HG02610 (cell line): ENCODE measurements at regions not wholly inside any gene's neighbourhood (a gene's known extent, or its start where the extent isn't known, plus 50 kb on each side); places are given as distances from the start of the nearest gene placed in this dataset.

Source experiments
- ATAC-seq: cut with Tn5 transposase; IDR thresholded peaks from one replicate; pipeline ENCODE4 v1.9.1; 2021; ENCODE audit warnings: mild to moderate bottlenecking, moderate library complexity; ENCODE audit not compliant: unreplicated experiment

DNA sequence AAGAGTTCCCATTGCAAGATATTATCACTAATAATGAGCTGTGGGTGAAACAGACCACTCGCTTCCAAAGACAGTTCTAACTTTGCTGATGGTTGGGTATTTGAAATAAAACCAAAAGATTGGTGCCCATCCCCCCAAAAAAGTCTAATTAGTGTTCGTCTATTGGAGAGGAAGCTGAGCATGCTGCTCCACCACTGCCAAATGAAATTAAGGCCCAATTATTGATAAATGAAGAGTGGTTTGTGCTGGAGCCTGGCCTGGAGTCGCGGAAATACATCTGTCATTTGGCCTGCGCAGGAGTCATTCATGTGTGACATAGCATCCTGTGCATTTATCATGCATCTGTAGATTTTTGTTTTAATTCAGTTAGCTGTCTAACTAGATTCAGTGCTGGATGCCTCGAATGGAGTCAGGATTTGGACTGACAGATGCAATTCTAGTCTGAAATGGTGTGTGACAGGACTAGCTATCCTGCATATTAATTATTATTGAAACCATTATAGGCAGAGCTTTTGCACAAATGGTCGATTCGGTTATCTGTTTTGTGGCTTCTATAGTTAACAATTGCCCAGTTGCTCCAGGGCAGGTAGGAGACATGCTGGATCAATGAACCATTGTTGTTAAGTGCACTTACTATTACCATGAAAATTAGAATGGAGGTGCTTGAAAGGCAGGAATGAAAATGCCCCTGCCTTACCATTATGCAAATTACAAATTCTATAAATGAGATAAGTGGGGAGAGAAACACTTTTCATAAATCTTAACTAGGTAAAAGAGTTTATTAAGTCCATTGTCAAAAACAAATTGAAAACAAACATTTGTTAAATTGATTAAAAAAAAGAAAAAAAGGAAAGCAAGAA is 450.4 kb upstream of the TCF4 start:
- no peak for ATAC-seq

DNA sequence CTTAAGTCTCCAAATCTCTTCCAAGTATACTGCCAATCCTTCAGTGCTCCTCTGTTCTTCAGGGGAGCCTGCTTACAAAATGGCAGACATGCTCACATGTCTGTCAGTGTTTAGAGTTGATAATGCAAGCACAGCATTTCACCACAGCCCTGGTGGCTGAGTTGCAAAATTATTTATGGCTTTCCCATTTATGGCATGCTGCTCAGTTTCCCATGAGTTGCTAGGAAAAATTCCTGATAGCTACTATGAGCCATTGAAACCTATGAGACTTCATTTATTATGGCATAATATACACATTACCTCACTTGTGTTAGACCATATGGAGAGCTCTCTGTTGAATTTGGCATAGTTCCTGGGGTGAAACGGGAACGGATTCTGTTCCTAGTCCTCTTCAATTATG is 448.7 kb upstream of the TCF4 start:
- ATAC-seq, result no peak

DNA sequence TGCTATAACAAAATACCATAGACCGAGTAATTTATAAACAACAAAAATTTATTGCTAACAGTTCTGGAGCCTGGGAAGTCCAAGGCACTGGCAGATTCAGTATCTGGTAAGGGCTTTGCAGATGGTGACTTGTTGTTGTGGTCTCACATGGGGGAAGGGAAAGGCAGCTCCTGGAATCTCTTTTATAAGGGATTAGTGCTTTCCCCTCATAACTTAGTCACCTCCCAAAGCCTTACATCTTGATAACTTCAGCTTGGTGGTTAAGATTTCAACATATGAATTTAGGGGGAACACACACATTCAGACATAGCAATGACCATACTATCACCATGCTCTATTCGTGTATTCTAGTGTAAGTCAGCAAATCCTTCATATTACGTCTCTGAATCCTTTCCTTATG is 447.6 kb upstream of the TCF4 start:
- ATAC-seq, result no peak

DNA sequence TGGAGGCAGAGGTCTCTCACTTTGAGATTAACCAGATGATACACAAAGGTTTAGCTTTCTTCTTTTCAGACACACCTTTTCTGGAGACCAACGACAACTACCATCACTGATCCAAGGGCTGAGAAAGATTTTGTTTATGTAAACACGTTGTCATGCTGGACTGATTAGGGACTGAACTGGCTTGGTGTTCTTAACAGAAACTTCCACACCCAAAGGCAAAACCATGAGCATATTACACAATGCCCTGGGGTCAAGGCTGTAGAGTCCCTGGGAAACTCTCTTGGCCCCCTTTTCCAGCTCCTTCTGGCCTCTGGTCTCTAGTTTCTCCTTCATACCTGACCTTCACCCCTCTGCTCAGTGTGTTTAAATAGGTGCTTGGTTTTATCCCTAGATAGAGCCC is 447.0 kb upstream of the TCF4 start:
- ATAC-seq, result no peak

DNA sequence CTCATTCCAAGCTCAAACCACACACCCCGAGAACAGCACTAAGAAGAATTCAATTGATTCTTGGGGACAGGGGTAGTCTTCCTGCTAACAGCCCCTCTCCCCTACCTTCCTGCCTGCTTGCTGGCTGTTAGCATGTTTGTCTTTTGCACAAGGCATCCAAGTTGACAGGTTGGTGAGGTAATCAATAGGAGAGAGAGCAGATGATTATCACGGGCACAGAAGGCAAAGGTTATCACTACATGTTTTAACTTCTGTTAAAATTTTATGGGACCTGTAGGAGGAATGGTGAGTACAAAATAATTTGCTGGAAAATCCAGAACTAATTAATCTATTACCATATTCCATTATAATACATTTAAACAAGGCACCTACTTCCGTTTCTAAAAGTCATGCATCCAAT is 442.1 kb upstream of the TCF4 start:
- ATAC-seq, result no peak

DNA sequence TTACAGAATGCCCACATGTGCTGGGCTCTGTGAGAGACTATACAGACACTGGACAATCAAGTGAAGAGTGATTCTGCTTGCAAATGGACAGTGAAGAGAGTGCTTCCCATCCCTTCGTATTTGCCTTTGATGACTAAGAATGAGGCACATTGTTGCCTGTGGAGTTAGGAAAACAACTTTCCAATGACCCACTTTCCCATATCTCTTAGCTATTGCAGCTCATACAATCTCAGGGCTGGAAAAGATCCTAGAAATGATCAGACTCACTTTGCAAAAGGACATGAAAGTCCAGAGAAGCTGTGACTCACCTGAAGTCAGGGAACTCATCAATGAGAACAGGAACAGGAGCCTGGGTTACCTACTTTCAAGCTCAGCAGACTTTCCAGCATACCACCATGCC is 440.5 kb upstream of the TCF4 start:
- no peak for ATAC-seq

DNA sequence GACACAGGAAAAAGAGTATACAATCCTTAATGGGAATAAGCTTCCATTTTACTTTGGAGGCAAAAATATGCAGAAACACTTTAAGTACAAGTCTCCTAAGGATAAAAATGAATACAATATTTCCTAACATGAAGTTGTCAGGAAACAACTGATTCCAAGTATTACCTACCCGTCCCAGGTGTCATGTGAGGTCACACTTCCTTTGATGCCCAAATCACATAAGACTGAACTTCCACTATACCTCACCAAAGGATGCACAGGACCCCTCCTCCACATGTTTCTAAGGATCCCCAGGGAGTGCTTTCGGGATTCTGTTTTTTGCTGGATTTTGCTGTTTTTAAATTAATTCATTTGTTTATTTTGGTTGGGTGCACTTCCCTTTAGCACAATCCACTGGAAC is 438.5 kb upstream of the TCF4 start:
- ATAC-seq, result no peak

DNA sequence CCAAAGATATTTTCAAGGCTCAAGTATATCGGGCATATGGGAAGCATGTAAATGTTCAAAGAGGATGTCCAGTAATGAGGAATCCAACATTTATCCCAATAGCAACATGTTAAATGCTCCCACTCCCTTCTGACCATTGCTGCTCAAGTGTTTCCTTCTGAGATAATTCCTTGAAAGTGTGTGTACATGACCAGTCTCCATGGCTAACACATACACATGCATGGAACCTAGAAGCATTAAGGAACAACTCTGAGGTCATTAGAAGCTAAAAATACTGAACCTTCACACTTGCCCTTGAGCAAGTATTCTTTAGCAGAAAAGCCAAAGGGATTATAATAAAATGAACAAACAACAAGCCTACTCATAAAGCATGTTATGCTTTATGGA is 433.8 kb upstream of the TCF4 start:
- ATAC-seq, result no peak

DNA sequence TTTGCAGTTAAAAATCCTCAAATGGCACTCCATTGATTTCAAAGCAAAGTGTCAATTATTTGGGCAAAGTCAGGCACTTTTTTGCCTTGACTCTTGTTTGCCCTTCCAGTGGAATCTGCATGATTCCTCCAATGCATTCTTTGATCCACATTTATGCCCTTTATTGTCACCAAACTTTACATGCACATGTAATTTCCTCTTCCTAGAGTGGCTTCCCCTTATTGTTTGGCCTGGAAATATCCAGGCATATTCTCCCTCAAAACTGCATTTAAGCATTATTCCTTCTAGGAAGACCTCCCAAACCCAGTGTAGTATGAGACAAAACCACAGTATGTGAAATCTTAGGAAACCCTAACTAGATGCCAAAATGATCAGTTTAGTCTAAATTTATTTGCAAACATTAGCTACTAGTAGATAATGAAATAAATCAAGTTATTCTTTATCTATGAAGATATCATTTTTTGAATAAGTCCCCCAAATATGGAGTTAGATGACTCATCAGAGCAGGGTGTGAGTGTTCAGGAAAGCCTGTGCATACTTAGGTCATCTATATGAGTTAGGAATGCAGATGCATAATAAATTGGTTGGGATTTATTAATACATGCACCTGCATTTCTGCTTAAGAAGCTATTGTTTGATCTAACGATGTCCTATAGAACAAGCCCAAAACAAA is 433.3 kb upstream of the TCF4 start:
- no peak for ATAC-seq

DNA sequence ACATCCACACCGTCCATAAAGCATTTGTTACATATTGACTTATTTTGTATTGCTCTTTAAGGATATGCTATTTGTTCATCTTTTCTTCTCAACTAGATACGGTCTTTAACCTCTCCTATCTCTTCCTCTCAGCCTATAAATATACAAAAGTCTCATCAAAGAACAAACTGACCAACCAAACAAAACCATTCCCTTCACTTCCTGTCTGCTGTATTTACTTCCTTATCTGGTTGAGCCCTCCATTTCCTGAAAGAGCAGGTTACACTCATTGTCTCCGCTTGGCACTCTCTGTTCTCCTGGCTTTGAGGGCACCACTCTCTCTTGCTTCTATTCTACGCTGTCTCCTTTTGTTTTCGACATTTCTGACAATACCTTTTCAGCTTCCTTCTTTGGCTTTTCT is 431.9 kb upstream of the TCF4 start:
- no peak for ATAC-seq

DNA sequence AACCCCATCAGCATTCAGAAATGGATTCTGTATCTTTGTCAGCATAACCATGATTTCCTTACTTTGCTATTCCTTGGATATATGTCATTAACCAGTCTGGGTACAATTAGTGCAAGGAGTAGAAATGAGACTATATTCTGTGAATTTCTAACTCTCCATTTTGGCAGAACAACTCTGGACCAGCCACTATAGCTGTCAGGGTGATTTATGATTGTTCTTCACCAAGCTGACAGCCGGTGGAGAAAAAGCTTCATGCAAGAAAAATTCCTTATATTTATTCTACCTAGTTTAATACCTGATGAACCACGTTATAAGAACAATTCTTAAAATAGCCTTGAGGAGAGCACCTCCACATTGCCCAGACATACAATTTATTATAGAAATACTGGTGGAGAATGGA is 431.2 kb upstream of the TCF4 start:
- ATAC-seq, result no peak

DNA sequence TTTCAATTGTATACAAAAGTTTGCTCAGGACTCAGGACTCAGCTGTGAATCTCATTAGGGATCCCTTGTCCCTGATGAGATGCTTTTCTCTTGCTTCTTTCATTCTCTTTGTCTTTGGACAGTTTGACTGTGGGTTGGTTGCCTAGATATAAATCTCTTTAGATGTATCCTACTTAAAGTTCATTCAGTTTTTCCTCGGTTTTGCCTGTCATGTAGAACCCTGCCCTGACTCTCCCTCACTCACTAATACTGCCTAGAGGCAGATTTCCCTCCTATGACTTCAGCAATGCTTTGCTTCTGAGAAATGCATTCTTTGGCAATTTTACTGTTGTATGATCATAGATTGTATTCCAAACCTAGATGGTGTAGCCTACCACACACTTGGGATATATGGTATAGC is 421.4 kb upstream of the TCF4 start:
- no peak for ATAC-seq

DNA sequence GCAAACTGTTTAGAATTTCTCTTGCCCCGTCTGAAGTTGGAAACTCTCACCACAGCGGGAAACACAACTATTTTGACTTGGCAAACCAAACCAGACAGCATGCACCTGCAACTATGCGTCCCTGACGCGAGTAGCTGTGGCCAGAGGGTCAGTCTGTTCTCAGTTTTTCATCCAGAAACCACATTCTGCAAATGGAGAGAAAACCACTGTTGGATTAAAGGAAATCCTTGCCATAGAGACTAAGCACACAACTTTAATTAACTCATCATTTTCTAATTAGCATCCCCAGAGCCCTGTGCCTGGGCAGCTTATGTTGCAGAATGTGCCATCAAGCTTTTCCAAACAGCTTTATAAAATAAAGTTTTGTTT is 415.7 kb upstream of the TCF4 start:
- no peak for ATAC-seq

DNA sequence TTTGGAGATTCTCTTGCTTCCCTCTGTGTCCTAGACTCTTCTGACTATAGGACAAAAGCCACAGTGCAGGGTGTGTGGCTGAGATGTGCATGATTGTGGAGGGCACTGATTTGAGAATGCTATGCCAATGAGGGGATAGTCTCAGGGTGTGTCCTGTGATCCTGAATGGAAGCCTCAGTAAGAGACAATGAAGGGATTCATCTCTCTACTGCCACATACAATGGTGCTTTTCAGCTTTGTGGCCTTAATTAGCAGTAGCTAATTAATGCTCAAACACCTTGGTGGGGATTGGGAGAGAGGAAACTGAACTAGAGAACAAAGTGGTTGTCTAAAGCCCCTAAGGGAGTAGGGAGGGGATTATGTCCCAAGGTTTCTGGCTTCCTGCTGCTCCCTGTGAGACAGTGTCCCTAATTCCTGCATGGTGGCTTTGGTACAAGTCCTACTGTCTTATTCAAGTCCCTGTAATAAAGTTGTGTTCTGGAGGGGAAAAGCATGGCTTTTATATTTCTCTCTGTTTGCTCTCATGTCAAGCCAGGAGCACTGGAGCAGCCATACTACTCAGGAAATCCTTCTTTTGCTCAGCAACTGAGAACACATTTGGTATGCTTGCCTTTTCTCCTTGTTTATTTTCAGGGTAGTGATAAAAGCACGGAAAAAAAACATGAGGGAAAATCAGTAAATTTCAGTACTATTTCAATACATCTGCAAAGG is 415.2 kb upstream of the TCF4 start:
- no peak for ATAC-seq

DNA sequence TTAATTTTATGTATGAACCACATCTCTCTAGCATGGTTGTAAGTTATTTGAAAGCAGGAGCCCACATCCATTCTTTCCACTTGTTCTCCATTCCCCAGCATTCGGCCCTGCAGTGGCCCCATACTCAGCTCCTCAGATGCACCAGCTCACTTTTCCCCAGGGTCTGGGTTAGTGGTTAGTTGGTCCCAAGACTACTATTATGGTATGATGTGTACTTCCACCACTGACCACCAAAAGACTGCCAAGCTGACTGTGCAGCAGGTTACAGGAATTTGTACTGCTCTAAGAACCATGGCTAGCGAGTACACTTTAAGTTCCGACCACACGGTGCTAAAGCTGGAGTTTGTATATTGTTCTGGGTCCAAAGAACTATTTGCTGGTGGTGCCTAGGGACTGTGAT is 413.6 kb upstream of the TCF4 start:
- ATAC-seq, result no peak

DNA sequence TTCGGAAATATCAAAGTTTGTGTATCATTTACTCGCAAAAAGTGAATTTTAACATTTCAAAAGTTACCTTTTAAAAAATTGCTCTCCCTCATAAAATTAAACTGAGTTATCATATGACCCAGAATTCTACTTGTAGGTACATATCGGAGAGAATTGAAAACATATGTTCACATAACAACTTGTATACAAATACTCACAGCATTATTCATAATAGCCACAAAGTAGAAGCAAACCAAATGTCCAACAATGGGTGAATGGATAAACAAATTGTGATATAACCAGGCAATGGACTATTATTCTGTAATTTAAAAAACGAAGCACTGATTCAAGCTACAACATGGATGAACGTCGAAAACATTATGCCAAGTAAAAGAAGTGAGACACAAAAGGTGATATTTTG is 412.0 kb upstream of the TCF4 start:
- no peak for ATAC-seq

DNA sequence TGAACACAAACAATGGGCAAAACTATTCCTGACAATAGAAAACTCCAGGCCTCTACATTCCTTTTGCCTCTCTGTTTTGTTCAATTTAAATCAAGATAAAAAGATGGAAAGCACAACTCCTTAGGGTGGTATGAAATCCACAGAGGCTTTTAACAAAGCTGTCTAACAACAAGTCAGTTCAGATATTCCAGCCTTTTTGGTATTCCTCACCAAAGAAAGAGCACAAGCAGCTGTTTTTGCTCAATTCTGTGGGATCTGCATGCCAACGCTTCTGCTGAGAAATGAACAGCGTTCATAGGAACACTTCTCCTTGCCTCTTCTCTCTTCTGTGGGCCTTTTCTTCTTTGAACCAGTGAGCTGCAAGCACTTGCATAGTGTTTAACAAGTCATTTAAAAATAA is 411.6 kb upstream of the TCF4 start:
- no peak for ATAC-seq

DNA sequence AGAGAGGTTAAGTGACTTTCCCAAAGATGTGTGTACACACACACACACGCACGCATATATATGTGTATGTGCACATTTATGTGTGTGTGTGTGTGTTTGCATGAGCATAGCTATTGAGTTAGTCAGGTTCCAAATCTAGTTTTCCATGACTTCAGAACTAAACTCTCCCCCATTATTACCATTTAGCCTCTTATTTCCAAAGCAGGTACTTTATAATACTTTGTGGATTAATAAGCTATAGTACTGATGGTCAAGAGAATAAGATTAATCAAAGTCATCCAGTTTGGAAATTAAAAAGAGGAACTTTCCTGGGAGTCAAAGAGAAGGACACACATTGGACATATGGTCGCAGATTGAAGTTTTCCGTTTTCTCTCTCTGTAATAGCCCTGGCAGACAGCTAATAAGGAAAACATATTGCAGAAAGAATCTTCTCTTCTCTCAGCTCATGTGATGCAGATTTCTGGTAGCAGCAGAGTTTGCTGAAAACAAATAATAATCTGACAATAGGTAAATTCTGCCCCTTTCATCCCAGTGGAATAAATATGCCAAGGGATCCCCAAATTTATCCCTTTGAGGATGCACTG is 410.9 kb upstream of the TCF4 start:
- no peak for ATAC-seq

DNA sequence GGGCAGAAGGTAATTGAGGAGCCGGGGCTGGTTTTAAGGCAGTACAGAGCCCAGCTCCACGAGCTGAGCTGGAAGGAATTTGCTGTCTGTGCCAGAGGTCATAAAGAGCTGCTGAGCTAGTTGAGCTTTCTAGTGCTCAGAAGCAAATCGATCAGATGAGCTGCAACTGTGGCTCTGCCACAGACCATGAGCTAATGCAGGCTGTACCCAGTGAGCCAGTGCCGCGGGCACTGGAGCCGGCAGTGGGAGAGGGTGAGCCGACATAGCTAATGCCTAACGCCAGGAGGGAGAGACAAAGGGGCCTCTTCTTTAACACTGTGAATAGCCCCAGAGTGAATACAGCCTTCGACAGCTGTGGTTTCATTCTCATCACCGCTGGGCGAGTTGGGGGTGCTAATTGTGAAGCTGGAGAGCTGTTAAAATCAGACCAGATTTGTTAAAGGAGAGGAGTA is 410.1 kb upstream of the TCF4 start:
- ATAC-seq, result no peak

DNA sequence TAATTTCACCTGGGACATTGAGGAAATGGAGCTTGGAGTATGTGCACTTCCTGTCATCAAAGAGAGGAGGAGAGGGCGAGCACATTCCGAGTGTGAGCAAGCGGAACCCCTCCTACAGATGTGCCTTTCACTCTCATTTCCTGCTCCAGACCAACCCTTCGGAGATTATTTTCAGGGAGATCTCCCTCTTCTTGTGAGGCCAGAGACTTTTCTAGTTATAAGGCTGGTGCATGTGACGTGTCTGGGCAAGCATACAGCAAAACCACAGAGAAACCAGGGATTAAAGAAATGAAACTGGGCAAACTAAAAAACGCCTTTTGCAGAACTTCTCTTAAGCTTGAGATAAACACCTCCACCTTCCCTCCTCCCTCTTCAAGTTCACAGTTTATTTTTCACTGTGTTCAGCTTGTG is 409.2 kb upstream of the TCF4 start:
- ATAC-seq, result peak; percentile 38

DNA sequence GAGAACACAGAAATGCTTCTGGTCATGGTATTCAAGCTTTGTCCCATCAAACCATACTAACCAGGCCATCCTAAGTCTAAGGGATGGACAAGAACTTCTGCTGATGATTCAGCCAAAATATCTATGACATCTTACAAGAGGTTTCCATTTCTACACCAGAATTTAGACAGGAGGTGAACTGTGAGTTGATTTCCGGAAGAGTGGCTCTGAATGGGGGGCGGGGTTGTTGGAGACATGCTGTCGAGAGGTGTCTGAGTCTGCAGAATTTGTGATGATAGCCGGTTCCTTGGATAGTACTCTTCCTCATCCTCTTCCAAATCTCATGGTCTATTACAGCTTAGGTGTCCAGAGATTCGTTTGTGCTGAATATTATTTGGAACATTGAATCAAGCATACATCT is 408.7 kb upstream of the TCF4 start:
- ATAC-seq, result no peak

DNA sequence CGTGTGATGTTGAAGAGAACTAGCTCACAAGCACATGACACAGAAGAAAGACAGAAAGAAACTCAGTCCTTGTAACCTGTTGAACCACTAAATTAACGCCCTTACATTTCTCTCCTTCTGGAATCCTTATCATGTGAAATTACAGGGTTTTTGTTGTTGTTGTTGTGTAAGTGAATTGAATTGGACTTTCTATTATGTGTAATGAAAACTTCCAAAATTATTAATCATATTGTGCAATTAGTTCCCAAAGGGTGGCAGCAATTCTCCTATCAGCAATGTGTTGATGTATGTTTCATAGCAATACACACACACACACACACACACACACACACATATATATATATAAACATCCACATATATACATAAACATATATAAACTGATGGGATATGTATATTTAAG is 402.2 kb upstream of the TCF4 start:
- ATAC-seq, result no peak
